K562 (cell line): ENCODE measurements at regions not wholly inside any gene's neighbourhood (a gene's known extent, or its start where the extent isn't known, plus 50 kb on each side); places are given as distances from the start of the nearest gene placed in this dataset.

ENCODE experiments used
- ATAC-seq: fragments of 200-7000 bp; cut with Tn5 transposase; 3 replicates; pipeline ENCODE4 v1.9.1; 2020; ENCODE audit warnings: moderate library complexity
- BruUV-seq: library from RNA; stranded (reverse); fragments of 400-500 nt; replicated peaks from 2 replicates; lab custom pipeline; 2021; lab: Mats Ljungman, UMichigan
- CTCF ChIA-PET: fragments of 300-600 bp; formaldehyde crosslinking; extraction: SDS; loops from one replicate; lab custom pipeline; 2021; ENCODE audit warnings: low intra/inter-chr PET ratio; lab: Yijun Ruan, JAX
- POLR2A ChIA-PET: fragments of 300-600, 350-650 bp; sonication (Branson Sonifier 250); formaldehyde crosslinking; extraction: SDS; loops from one replicate; lab custom pipeline; 2021; ENCODE audit warnings: antibody characterized with exemption, inconsistent platforms; lab: Yijun Ruan, JAX
- DNase-seq, 4 experiments: peaks; one replicate each; pipeline versions ENCODE4 v3.0.0 to v3.0.0-alpha.2; 2011 to 2018; ENCODE audit warnings: low spot score in 3 of 4, mixed read lengths in 3 of 4; ENCODE audit errors: extremely low read depth in 1 of 4
- FAIRE-seq: peaks from 2 replicates; lab custom pipeline; 2011; peaks lifted over from hg19 to GRCh38; lab: Jason Lieb, UNC
- H2AFZ ChIP-seq: 2 replicates; pipeline ENCODE4 v1.6.0; 2011; ENCODE audit warnings: low read depth, low read length, control low read depth, inconsistent platforms
- H3K27ac ChIP-seq: fragments of 200-600 bp; 3 replicates; pipeline ENCODE4 v1.8.0; 2011; ENCODE audit warnings: low read depth, mild to moderate bottlenecking, control low read depth, inconsistent platforms, low read length, moderate library complexity, mixed read lengths; ENCODE audit errors: extremely low read depth
- H3K27me3 ChIP-seq, 2 experiments: fragments of 300-600 bp in 1 of 2; 2 replicates in 1 of 2; 3 replicates in 1 of 2; pipeline versions ENCODE4 v1.6.0 to v1.8.0; 2011; ENCODE audit warnings: inconsistent platforms in 2 of 2, low read length in 2 of 2, mild to moderate bottlenecking in 1 of 2, mixed read lengths in 1 of 2, moderate library complexity in 1 of 2; ENCODE audit not compliant: control insufficient read depth in 2 of 2, insufficient read depth in 2 of 2
- H3K36me3 ChIP-seq: fragments of 300-600 bp; 3 replicates; pipeline ENCODE4 v1.8.0; 2011; ENCODE audit warnings: mild to moderate bottlenecking, low read length, inconsistent platforms; ENCODE audit not compliant: control insufficient read depth, insufficient read depth
- H3K4me1 ChIP-seq, 2 experiments: fragments of 200-600 bp in 1 of 2; replicated peaks in 1 of 2; 2 replicates in 1 of 2; 3 replicates in 1 of 2; pipeline versions ENCODE4 v1.5.1 to v1.8.0; 2011; ENCODE audit warnings: inconsistent platforms in 2 of 2, low read length in 2 of 2, mild to moderate bottlenecking in 1 of 2, mixed read lengths in 1 of 2, moderate library complexity in 1 of 2; ENCODE audit not compliant: control insufficient read depth in 2 of 2, insufficient read depth in 2 of 2
- H3K4me2 ChIP-seq: 2 replicates; pipeline ENCODE4 v1.6.1; 2011; ENCODE audit warnings: low read length, control low read depth, inconsistent platforms, mixed read lengths; ENCODE audit not compliant: insufficient read depth
- H3K4me3 ChIP-seq: fragments of 200-600 bp; sonication (generic), shearing (Covaris generic); 2 replicates; pipeline ENCODE4 v1.5.1; 2016; ENCODE audit warnings: control low read depth, inconsistent platforms
- H3K79me2 ChIP-seq: fragments of 200-600 bp; 3 replicates; pipeline ENCODE4 v1.8.0; 2011; ENCODE audit warnings: low read length, inconsistent platforms; ENCODE audit not compliant: control insufficient read depth, insufficient read depth
- H3K9ac ChIP-seq, 2 experiments: 2 replicates each; pipeline versions ENCODE4 v1.6.0 to v1.6.1; 2011; ENCODE audit warnings: low read depth in 2 of 2, low read length in 2 of 2, control low read depth in 1 of 2, inconsistent platforms in 1 of 2, mild to moderate bottlenecking in 1 of 2, mixed read lengths in 1 of 2; ENCODE audit not compliant: insufficient read depth in 1 of 2
- H3K9me1 ChIP-seq: one replicate; pipeline ENCODE4 v1.6.0; 2011; ENCODE audit warnings: inconsistent platforms, mild to moderate bottlenecking, low read length, moderate library complexity; ENCODE audit not compliant: control insufficient read depth, insufficient read depth
- H3K9me3 ChIP-seq: replicated peaks from 2 replicates; pipeline ENCODE4 v1.5.1; 2011; ENCODE audit warnings: low read depth, low read length, inconsistent platforms; ENCODE audit not compliant: control insufficient read depth, insufficient read depth
- H4K20me1 ChIP-seq: replicated peaks from 2 replicates; pipeline ENCODE4 v1.6.1; 2011; ENCODE audit warnings: low read length, inconsistent platforms, mixed read lengths; ENCODE audit not compliant: control insufficient read depth, insufficient read depth
- ARNT ChIP-seq, 2 experiments: fragments of 450-650 bp; IDR thresholded peaks; 2 replicates each; pipeline ENCODE4 v1.6.1; 2016; ENCODE audit warnings: mild to moderate bottlenecking in 1 of 2
- ATF3 ChIP-seq, 2 experiments: fragments of 450-650 bp in 1 of 2; sonication (generic) in 1 of 2; formaldehyde crosslinking in 1 of 2; IDR thresholded peaks in 1 of 2; conservative IDR thresholded peaks in 1 of 2; 2 replicates each; pipeline versions ENCODE4 v1.6.1 to v1.8.1; 2016 to 2023; ENCODE audit warnings: mild to moderate bottlenecking in 2 of 2, moderate library complexity in 2 of 2, inconsistent platforms in 1 of 2, missing genetic modification reagents in 1 of 2
- FIP1L1 ChIP-seq: fragments of 200-400 bp; formaldehyde crosslinking; IDR thresholded peaks from 2 replicates; pipeline ENCODE4 v1.6.1; 2018; ENCODE audit warnings: mild to moderate bottlenecking, low read depth, low read length; ENCODE audit not compliant: poor library complexity, severe bottlenecking
- ILK ChIP-seq: fragments of 450-650 bp; IDR thresholded peaks from 2 replicates; pipeline ENCODE4 v1.6.1; 2016; ENCODE audit warnings: missing genetic modification characterization, low read depth, mild to moderate bottlenecking, missing compliant biosample characterization, moderate library complexity, borderline replicate concordance
- MCM7 ChIP-seq, 2 experiments: fragments of 450-650 bp; IDR thresholded peaks; 2 replicates each; pipeline ENCODE4 v1.6.1; 2016 to 2018
- PRPF4 ChIP-seq: fragments of 200-400 bp; formaldehyde crosslinking; IDR thresholded peaks from one replicate; pipeline ENCODE4 v1.6.1; 2017; ENCODE audit warnings: low read length, low read depth, mild to moderate bottlenecking; ENCODE audit not compliant: insufficient read depth, poor library complexity, severe bottlenecking
- RAD51 ChIP-seq: fragments of 450-650 bp; IDR thresholded peaks from 2 replicates; pipeline ENCODE4 v1.7.1; 2016; ENCODE audit warnings: low read depth, mild to moderate bottlenecking, borderline replicate concordance
- SAP30 ChIP-seq: fragments of 200-600 bp; sonication (generic); IDR thresholded peaks from 2 replicates; pipeline ENCODE4 v1.6.1; 2012; ENCODE audit warnings: borderline replicate concordance, low read depth, mild to moderate bottlenecking, moderate library complexity, low read length, control low read depth, inconsistent platforms; ENCODE audit not compliant: insufficient read depth, poor library complexity, severe bottlenecking
- TEAD1 ChIP-seq, 2 experiments: fragments of 450-650 bp in 1 of 2; sonication (generic) in 1 of 2; formaldehyde crosslinking; IDR thresholded peaks; 2 replicates each; pipeline versions ENCODE4 v1.4.0 to v1.8.0; 2020 to 2022; ENCODE audit warnings: mild to moderate bottlenecking in 2 of 2, missing genetic modification reagents in 1 of 2
- ZNF512 ChIP-seq: IDR thresholded peaks from 2 replicates; pipeline ENCODE4 v1.6.1; 2016; ENCODE audit warnings: missing genetic modification characterization, missing compliant biosample characterization
- ZNF584 ChIP-seq: fragments of 200-800 bp; sonication (Bioruptor generic); IDR thresholded peaks from 2 replicates; pipeline ENCODE4 v1.6.1; 2016; ENCODE audit warnings: low read depth, mild to moderate bottlenecking, missing genetic modification characterization, missing compliant biosample characterization
- WGBS: fragments of 100-300 bp; shearing (Covaris generic); methylation state at CpG from one replicate; pipeline ENCODE4 v1.1.6; 2016; ENCODE audit warnings: low coverage, mixed read lengths; ENCODE audit not compliant: insufficient coverage; ENCODE audit errors: missing lambda C conversion rate; 5-methylcytosine and 5-hydroxymethylcytosine counted together
- in situ Hi-C: fragments of 300-500 bp; cut with MboI; formaldehyde crosslinking; loops from 4 replicates; pipeline ENCODE4 v1.15.0; 2018; ENCODE audit warnings: inconsistent platforms, mixed read lengths
- intact Hi-C: fragments of 100-400 bp; cut with micrococcal nuclease; formaldehyde crosslinking; loops from 2 replicates; pipeline ENCODE4 v1.14.2; 2022
- TF ChIP-seq, protein P1 (sequence below): fragments of 450-650 bp; IDR thresholded peaks from 2 replicates; pipeline ENCODE4 v1.6.1; 2016; ENCODE audit warnings: missing biosample characterization, missing genetic modification characterization

- no TSS peak for BruUV-seq
- Histone ChIP-seq H3K9ac (no peak overlapping the region), H3K79me2 (no peaks in the 10 kb centered on the region), H3K9me3 (no peaks in the 10 kb centered on the region), H3K4me2 (no peak overlapping the region), H3K27ac (no peak overlapping the region), H3K36me3 (no peaks in the 10 kb centered on the region), H3K27me3 (no peaks in the 10 kb centered on the region), H3K9me1 (no peaks in the 10 kb centered on the region), H4K20me1 (no peaks in the 10 kb centered on the region), H3K4me1 (no peaks in the 10 kb centered on the region), H3K4me3 (no peak overlapping the region), H2AFZ (no peak overlapping the region)
- POLR2A ChIA-PET, result no interaction called here
- intact Hi-C loops (no loop called here), in situ Hi-C loops (no loop called here)
- no peak for DNase-seq
- 0% methylated on average over 4 of the region's 4 CpGs for WGBS
- CTCF ChIA-PET, result no interaction called here
- no peak for ATAC-seq
- no peak for FAIRE-seq
- TF ChIP-seq PRPF4, result no peak
- no peak for TF ChIP-seq FIP1L1
- TF ChIP-seq SAP30, result no peak
- TF ChIP-seq MCM7 (IDR thresholded peaks at IDR 0.05), result no peak
- TF ChIP-seq TEAD1 (CRISPR knock-in tag; IDR thresholded peaks at IDR 0.05), result no peak
- no peak for TF ChIP-seq ATF3 (IDR thresholded peaks at IDR 0.05)
- TF ChIP-seq ATF3 (CRISPR knock-in tag; conservative IDR thresholded peaks at IDR 0.05), result no peak
- no peak for TF ChIP-seq ZNF512 (tag)
- TF ChIP-seq, protein P1, sequence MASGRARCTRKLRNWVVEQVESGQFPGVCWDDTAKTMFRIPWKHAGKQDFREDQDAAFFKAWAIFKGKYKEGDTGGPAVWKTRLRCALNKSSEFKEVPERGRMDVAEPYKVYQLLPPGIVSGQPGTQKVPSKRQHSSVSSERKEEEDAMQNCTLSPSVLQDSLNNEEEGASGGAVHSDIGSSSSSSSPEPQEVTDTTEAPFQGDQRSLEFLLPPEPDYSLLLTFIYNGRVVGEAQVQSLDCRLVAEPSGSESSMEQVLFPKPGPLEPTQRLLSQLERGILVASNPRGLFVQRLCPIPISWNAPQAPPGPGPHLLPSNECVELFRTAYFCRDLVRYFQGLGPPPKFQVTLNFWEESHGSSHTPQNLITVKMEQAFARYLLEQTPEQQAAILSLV, result no peak
- TF ChIP-seq RAD51, result no peak
- no peak for TF ChIP-seq ARNT (IDR thresholded peaks at IDR 0.05)
- no peak for TF ChIP-seq ILK (tag)
- TF ChIP-seq ZNF584 (CRISPR knock-in tag), result no peak
These were observed 955.0 kb upstream of the ALCAM start for GRCh38 chr3:104411757-104412156.
